Epidermal melanocyte (primary cell): ENCODE measurements at regions not wholly inside any gene's neighbourhood (a gene's known extent, or its start where the extent isn't known, plus 50 kb on each side); places are given as distances from the start of the nearest gene placed in this dataset.
"Not testable (repeated sequence)": the region's sequence is repeated elsewhere in the genome, so short reads cannot be mapped to it uniquely, and the experiment has no call there.

ENCODE experiments used
- DNase-seq: peaks from one replicate; pipeline ENCODE4 v3.0.0; 2011; ENCODE audit warnings: low spot score; ENCODE audit not compliant: insufficient read length

DNA sequence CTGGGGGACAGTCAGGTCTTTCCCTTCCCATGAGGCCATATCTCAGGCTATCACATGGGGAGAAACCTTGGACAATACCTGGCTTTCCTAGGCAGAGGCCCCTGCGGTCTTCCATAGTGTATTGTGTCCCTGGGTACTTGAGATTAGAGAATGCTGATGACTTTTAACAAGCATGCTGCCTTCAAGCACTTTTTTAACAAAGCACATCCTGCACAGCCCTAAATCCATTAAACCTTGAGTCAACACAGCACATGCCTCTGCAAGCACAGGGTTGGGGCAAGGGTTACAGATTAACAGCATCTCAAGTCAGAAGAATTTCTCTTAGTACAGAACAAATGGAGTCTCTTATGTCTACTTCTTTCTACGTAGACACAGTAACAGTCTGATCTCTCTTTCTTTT is 545.2 kb upstream of the NR2F2 start:
- not testable (repeated sequence) for DNase-seq

GRCh38 chr15:95793231-95793630 is 537.3 kb upstream of the NR2F2 start:
- DNase-seq, result peak; percentile 17

DNA sequence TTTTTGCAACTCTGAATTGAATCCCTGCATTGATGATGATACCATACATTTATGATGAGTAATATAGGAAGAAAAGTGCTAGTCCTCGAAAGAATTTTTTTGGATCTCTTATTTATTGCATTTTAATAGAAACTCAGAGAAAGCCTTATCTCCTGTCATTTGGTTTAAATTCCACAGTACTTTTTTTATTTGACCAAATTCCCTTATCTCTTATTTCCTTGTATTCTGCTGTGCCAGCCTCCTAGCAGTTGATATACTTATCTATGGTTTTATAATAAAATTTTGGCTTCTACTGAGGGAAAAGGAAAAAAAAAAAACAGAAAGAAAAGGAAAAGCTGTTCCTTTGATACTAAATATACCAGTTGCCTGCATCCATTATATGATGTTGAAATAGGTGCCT is 535.1 kb upstream of the NR2F2 start:
- no peak for DNase-seq

DNA sequence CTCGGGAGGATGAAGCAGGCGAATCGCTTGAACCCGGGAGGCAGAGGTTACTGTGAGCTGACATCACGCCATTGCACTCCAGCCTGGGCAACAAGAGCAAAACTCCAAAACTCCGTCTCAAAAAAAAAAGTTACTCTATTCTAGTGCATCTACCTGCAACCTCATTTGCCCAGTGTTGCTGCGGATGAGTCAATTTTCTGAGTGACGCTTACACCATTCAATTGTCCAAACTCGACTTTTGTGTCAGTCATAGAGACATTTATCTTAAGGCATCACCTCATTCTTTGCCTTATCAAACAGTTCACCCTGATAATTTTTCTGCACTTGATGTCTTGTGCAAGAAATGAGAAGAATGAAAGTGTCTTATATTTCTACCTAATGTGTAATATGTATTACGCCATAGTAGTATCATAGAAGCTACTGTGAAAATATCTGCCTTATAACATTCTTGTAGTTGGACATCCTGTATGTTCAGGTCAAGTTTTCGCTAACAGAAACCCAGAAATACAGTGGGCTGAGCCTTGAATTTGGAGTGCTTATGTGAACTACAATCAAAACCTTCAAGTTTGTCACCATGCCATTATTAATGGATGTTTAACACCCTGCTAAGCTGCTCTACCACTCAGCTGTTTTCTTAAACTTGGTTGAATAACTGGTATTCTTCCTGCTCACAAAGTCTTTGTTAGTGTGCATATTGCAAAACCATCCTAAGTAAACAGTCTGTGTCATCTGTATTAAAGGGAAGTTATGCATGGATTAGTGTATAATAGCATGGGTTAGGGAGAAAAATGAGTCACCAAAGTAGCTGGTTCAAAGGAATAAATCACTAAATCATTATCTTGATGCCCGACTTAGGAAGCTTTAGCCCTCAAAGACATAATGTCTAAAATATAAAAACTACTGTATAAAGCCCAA is 531.0 kb upstream of the NR2F2 start:
- DNase-seq, result peak; percentile 17

DNA sequence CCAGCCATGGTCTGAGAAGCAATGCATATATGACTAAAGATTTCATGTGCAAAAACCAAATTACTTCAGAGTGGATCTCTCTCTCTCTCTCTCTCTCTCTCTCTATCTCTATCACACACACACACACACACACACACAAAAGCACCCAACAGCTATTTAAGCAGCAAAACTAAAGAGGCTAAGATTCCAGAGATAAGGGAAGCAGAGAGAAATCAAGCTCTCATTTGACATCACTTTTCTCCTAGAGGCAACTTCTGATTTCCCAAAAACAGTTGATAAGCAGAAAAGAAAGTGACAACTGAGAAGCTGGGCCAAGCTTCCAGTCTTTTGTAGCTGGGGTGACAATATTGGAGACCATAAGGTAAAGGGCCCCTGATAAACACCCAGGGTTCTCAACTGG is 526.0 kb upstream of the NR2F2 start:
- DNase-seq, result no peak

DNA sequence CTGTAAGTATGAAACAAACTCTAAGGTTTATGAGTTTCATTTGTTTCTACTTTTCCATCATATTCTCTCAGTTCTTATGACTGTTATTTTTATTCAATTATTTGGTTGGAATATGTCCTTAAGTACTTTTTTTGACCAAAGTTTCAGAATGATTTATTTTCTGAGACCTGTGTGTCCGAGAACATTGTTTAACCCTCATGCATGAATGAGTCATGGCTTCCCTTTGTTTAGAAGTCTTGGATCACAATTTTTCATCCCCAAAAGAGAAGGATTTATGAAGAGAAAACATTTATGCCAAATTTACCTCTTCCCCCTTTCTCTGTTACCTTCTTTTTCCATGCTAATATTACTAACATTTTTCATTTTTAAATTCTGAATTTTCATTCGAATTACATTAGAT is 518.0 kb upstream of the NR2F2 start:
- DNase-seq, result no peak

DNA sequence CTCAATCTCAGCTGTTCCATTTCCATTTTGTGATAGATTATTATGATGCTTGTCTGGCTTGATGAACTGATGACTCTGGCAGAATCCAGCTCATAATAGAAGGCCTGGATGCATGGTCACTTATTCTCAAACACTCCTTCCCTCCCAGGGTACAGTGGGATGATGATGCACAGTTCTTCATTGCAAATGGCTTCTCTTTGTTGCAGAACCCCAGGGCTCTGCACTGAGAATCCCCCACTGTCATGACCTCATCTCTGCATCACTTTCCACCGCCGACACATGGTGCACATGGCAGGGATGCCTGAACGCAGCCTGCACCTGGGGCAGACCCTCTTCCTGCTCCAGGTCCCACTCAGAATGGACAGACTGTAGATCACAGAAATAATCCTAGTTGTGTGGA is 515.6 kb upstream of the NR2F2 start:
- no peak for DNase-seq

DNA sequence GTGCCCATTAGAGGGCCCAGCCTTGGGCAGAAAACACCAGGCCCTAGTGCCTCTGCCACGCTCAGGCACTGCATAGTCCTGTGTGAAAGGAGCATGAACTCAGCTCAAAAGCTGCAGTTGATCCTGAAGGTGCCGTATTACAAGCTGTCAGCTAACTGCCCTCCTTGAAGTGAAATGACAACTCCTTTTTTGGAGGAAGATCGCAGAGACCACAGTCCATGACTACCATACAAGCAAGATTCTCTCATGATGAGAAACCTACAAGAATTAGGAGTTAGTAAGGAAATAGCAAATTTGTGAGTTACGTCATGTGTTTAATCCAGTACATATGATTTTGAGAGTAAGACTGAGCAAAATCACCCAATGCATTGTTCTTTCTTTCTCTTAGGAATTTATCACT is 513.9 kb upstream of the NR2F2 start:
- no peak for DNase-seq

DNA sequence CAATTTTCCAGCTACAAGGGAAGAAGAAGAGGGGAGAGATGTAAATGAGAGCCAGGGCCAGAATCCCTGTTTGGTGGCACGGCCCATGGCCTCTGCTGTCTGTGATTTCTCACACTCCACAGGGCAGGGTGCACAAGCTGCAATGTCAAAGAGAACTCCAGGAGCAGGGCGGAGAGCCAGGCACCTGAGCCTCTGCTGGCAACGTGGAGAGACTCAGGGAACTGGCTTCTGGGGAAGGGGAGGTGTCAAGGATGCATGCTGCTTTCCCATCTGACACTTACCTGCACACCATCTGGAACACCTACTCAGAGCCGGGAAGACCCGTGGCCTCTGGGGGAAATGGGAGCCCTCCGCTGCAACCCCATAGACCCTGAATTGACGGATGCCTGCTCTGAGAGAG is 507.5 kb upstream of the NR2F2 start:
- DNase-seq, result no peak

DNA sequence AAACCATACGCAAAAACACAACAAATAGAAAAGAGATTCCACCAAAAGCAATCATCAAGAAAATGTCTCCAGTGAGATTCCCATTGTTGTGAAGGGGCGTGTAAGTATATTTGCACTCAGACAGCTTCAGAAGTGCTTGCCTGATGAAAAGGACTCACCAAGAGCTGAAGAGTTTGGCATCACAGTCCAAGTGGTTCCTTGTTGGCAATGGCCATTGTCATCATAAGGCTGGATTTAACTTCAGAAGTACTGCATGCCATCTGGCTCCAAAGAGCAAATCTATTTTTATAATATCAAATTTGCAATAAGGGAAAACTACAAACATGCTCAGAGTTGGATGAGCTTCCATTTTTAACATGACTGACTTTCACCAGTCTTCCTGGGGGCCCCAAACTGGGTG is 505.3 kb upstream of the NR2F2 start:
- DNase-seq, result no peak

- DNase-seq, result no peak
Measured at GRCh38 chr15:95825671-95826411, 504.7 kb upstream of the NR2F2 start.

DNA sequence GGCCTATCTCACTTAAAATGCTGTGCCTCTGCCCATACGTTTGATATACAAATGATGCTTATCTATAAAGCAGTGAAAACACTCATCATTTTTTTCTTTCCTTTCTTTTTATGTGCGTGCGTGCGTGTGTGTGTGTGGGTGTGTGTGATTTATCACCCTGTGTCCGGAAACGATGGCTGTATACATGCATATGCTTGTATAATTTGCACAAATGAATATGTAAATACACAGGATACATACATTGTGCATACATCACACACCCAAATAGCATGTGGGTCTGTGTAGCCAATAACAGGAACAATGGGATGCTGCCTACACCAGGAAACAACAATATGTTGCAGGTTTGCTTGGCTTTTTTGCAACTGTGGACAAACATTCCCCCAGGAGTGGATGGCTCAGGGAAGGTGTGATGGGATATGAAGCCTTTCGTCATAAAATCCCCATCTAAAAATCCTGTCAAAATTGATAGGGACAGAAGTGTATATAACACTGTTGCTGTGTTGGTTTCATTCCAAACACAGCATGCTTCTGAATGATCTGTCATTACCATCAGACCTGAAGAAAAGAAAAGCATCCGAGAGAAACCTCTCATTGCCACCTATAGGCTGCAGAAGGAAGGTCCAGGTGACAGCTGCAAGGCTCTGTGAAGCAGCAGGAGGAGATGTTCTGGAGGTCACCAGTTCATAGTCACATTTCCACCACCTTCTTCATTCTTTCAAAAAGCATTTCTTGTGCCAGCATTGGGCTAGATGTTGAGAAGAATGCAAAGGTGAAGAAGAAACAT is 503.9 kb upstream of the NR2F2 start:
- DNase-seq, result no peak

- no peak for DNase-seq
Measured at GRCh38 chr15:95829062-95829461, 501.4 kb upstream of the NR2F2 start.

- no peak for DNase-seq
Measured at GRCh38 chr15:95830281-95830680, 500.2 kb upstream of the NR2F2 start.

- no peak for DNase-seq
Measured at GRCh38 chr15:95832668-95833067, 497.8 kb upstream of the NR2F2 start.

GRCh38 chr15:95834028-95834804 is 496.3 kb upstream of the NR2F2 start:
- DNase-seq, result no peak

GRCh38 chr15:95836536-95836935 is 494.0 kb upstream of the NR2F2 start:
- no peak for DNase-seq

DNA sequence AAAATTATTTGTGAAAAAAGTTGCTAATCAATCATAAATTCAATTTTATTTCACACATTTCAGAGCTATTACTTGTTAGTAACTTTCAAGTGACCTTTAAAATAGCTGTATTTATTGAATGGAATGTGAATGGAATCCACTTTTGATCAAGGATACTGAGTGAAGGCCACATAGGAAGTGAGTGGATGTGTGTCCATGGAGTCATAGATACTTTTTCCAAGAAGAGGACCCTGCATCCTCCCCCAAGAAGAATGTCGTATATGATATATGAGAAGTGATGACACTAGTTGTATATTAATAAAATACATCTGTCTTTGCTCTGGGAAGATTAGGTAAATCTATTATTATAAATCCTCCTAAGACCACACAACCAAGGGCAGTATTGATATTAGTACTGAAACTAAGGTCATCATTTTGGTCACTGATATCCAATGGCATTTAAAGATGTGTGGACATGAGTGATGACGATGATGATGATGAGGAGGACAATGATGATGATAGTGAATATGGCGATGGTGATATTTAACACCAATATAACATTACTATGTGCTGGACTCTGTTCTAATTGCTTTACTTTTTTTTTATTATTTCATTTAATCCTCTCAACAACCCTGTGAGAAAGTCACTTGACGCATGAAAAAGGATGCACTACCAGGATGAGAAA is 493.0 kb upstream of the NR2F2 start:
- DNase-seq, result no peak

DNA sequence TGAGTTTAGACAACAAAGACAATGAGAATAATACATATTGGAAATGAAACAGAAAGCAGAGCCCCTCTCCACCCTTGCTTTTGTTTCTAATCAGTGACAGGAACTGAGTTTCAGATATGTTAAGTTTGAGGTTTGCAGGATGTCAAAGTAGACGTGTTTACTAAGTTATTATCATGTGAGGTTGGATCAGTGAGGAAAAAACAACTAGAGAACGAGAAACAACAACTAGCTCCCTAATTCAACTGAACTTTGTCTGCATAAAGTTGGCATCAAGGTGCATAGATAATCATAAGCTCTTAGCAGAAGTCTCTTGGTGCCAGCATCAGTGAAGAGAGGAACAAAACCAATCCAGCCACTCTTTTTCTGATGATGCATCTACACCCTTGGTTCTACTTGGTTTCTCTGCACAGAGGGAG is 491.1 kb upstream of the NR2F2 start:
- DNase-seq, result no peak

DNA sequence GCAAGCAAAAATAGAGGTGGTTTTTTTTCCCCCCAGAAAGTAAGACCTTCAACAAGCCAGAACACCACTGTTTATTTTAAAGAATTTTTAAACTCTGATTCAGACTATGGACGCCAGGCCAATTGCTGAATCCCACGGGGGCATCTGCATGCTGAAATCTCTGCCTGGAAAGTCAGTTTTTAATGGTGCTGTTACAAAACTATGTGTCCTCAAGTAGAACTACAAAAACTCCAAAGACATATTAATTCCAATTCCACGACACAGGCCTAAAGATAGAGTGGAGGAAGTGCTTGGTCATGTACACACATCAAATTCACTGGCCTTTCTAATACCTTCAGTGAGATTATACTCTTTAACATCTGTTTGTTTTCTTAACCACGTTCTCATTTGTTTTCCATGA is 490.5 kb upstream of the NR2F2 start:
- DNase-seq, result no peak

DNA sequence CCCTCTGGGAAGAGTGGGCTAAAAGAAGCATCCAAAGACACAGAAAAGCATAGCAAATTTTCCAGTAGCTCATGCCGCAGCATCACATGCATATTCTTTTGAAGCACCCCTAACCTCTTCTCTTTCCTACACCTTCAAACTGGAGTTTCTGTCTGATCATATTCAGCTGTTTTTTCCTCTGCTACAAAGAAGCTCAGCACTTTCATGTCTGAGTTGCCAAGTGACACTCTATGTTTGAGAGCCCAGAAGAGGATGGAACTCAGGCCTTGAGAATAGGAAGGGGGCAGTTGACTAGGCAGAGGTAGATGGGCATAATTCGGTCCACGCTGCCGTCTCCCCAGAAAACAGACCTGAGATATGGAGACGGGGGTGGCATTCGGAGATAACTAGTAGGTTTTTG is 489.6 kb upstream of the NR2F2 start:
- no peak for DNase-seq
